ENCODE measurements at regions not wholly inside any gene's neighbourhood (a gene's known extent, or its start where the extent isn't known, plus 50 kb on each side); places are given as distances from the start of the nearest gene placed in this dataset.

GRCh38 chr7:84509522-84509921 lies 314.9 kb upstream of the SEMA3A start:
- TF ChIP-seq, protein P1, sequence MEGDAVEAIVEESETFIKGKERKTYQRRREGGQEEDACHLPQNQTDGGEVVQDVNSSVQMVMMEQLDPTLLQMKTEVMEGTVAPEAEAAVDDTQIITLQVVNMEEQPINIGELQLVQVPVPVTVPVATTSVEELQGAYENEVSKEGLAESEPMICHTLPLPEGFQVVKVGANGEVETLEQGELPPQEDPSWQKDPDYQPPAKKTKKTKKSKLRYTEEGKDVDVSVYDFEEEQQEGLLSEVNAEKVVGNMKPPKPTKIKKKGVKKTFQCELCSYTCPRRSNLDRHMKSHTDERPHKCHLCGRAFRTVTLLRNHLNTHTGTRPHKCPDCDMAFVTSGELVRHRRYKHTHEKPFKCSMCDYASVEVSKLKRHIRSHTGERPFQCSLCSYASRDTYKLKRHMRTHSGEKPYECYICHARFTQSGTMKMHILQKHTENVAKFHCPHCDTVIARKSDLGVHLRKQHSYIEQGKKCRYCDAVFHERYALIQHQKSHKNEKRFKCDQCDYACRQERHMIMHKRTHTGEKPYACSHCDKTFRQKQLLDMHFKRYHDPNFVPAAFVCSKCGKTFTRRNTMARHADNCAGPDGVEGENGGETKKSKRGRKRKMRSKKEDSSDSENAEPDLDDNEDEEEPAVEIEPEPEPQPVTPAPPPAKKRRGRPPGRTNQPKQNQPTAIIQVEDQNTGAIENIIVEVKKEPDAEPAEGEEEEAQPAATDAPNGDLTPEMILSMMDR (IDR thresholded peaks at IDR 0.05; ENCODE audit: unreplicated experiment), result no peak
- Mint-ChIP-seq H3K4me1 (ENCODE audit: unreplicated experiment) (peaks cover 5% of the 10 kb centered on the region), H3K36me3 (ENCODE audit: low read depth, unreplicated experiment) (no peaks in the 10 kb centered on the region), H3K9me3 (ENCODE audit: unreplicated experiment) (no peaks in the 10 kb centered on the region), H3K27ac (ENCODE audit: unreplicated experiment) (no peak overlapping the region), H3K27me3 (ENCODE audit: unreplicated experiment) (peaks cover 2% of the 10 kb centered on the region), H3K4me3 (ENCODE audit: unreplicated experiment) (no peak overlapping the region)
- DNase-seq (ENCODE audit: low spot score), result no peak

- DNase-seq (ENCODE audit: low spot score), result no peak
- Mint-ChIP-seq H3K4me3 (ENCODE audit: unreplicated experiment) (no peak overlapping the region), H3K27ac (ENCODE audit: unreplicated experiment) (no peak overlapping the region), H3K9me3 (ENCODE audit: unreplicated experiment) (no peaks in the 10 kb centered on the region), H3K4me1 (ENCODE audit: unreplicated experiment) (peaks cover 5% of the 10 kb centered on the region), H3K36me3 (ENCODE audit: low read depth, unreplicated experiment) (no peaks in the 10 kb centered on the region), H3K27me3 (ENCODE audit: unreplicated experiment) (peaks cover 2% of the 10 kb centered on the region)
- TF ChIP-seq, protein P1 (IDR thresholded peaks at IDR 0.05; ENCODE audit: unreplicated experiment), result no peak
Observed at GRCh38 chr7:84508606-84509005, 314.0 kb upstream of the SEMA3A start.

- peaks cover 2% of the 10 kb centered on the region for H3K27me3 Mint-ChIP-seq (ENCODE audit: unreplicated experiment)
- no peak for DNase-seq (ENCODE audit: low spot score)
- no peak overlapping the region for H3K27ac Mint-ChIP-seq (ENCODE audit: unreplicated experiment)
- peaks cover 5% of the 10 kb centered on the region for H3K4me1 Mint-ChIP-seq (ENCODE audit: unreplicated experiment)
- H3K9me3 Mint-ChIP-seq (ENCODE audit: unreplicated experiment), result no peaks in the 10 kb centered on the region
- H3K4me3 Mint-ChIP-seq (ENCODE audit: unreplicated experiment), result no peak overlapping the region
- no peaks in the 10 kb centered on the region for H3K36me3 Mint-ChIP-seq (ENCODE audit: low read depth, unreplicated experiment)
- TF ChIP-seq, protein P1 (IDR thresholded peaks at IDR 0.05; ENCODE audit: unreplicated experiment), result no peak
Observed at GRCh38 chr7:84507529-84507928, 312.9 kb upstream of the SEMA3A start.

DNA sequence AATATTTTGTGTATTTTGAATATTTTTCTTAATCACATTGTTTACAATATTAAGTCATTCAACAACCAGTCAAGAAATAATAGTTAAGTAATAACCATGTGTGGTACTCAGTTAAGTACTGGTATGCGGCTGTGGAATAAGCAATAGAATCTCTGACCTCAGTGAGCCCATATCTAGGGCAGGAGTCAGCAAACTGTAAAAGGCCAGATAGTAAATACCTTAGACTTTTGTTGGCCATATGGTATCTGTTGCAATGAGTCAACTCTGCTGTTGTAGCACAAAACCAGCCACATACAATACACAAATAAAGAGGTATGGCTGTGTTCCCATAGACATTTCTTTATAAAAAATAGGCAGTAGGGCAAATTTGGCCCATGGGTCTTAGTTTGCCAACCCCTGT lies 311.6 kb upstream of the SEMA3A start:
- H3K4me1 Mint-ChIP-seq (ENCODE audit: unreplicated experiment), result peaks cover 5% of the 10 kb centered on the region
- no peaks in the 10 kb centered on the region for H3K9me3 Mint-ChIP-seq (ENCODE audit: unreplicated experiment)
- H3K27ac Mint-ChIP-seq (ENCODE audit: unreplicated experiment), result no peak overlapping the region
- no peak for DNase-seq (ENCODE audit: low spot score)
- H3K4me3 Mint-ChIP-seq (ENCODE audit: unreplicated experiment), result no peak overlapping the region
- H3K36me3 Mint-ChIP-seq (ENCODE audit: low read depth, unreplicated experiment), result no peaks in the 10 kb centered on the region
- H3K27me3 Mint-ChIP-seq (ENCODE audit: unreplicated experiment), result peaks cover 2% of the 10 kb centered on the region
- TF ChIP-seq, protein P1 (IDR thresholded peaks at IDR 0.05; ENCODE audit: unreplicated experiment), result no peak

GRCh38 chr7:84502239-84502638 lies 307.6 kb upstream of the SEMA3A start:
- H3K27me3 Mint-ChIP-seq (ENCODE audit: unreplicated experiment), result no peaks in the 10 kb centered on the region
- H3K9me3 Mint-ChIP-seq (ENCODE audit: unreplicated experiment), result no peaks in the 10 kb centered on the region
- H3K27ac Mint-ChIP-seq (ENCODE audit: unreplicated experiment), result no peak overlapping the region
- DNase-seq (ENCODE audit: low spot score), result no peak
- H3K36me3 Mint-ChIP-seq (ENCODE audit: low read depth, unreplicated experiment), result no peaks in the 10 kb centered on the region
- H3K4me1 Mint-ChIP-seq (ENCODE audit: unreplicated experiment), result no peaks in the 10 kb centered on the region
- no peak overlapping the region for H3K4me3 Mint-ChIP-seq (ENCODE audit: unreplicated experiment)
- TF ChIP-seq, protein P1 (IDR thresholded peaks at IDR 0.05; ENCODE audit: unreplicated experiment), result no peak

All from endothelial cell (in vitro differentiated cells).